ENCODE measurements at regions not wholly inside any gene's neighbourhood (a gene's known extent, or its start where the extent isn't known, plus 50 kb on each side); places are given as distances from the start of the nearest gene placed in this dataset.

DNA sequence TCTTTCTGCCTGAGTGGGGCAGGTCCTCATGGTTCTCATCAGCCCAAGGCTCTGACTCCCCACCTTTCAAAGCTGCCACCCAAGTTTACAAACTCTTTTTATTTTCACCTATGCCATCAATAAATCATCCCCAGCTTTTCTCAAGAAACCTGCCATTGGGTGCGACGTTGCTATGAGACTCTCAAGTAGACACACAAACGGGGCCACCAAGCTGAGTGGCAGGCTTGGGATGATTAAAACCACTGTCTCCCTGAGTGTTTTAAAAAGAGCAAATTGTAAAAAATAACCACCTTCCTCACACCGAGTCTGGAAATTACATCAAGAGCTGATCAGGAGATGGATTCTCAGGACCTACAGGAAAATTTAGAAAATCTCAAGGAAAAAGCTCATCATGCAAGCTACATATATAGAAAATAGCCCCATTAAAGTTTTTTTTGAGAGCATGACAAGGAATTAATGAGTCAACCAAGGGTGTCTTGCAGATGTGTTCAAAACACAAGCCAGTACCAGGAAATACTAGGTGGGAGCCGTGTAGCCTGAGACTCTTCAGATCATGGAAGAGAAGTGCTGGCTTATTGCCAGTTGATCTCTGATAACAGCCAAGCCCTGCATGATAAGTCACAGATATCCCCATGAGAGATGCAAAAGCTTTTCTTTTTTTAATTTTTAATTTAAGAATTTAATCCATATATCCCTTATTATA is 158.4 kb upstream of the BACE2 start:
- TF ChIP-seq, protein P1, sequence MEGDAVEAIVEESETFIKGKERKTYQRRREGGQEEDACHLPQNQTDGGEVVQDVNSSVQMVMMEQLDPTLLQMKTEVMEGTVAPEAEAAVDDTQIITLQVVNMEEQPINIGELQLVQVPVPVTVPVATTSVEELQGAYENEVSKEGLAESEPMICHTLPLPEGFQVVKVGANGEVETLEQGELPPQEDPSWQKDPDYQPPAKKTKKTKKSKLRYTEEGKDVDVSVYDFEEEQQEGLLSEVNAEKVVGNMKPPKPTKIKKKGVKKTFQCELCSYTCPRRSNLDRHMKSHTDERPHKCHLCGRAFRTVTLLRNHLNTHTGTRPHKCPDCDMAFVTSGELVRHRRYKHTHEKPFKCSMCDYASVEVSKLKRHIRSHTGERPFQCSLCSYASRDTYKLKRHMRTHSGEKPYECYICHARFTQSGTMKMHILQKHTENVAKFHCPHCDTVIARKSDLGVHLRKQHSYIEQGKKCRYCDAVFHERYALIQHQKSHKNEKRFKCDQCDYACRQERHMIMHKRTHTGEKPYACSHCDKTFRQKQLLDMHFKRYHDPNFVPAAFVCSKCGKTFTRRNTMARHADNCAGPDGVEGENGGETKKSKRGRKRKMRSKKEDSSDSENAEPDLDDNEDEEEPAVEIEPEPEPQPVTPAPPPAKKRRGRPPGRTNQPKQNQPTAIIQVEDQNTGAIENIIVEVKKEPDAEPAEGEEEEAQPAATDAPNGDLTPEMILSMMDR (IDR thresholded peaks at IDR 0.05) = no peak
- no peak for TF ChIP-seq RFX5 (IDR thresholded peaks at IDR 0.05; ENCODE audit: low read length)
- no peak for TF ChIP-seq TEAD4 (IDR thresholded peaks at IDR 0.05; ENCODE audit: borderline replicate concordance, insufficient read depth)
- TF ChIP-seq, protein P2, sequence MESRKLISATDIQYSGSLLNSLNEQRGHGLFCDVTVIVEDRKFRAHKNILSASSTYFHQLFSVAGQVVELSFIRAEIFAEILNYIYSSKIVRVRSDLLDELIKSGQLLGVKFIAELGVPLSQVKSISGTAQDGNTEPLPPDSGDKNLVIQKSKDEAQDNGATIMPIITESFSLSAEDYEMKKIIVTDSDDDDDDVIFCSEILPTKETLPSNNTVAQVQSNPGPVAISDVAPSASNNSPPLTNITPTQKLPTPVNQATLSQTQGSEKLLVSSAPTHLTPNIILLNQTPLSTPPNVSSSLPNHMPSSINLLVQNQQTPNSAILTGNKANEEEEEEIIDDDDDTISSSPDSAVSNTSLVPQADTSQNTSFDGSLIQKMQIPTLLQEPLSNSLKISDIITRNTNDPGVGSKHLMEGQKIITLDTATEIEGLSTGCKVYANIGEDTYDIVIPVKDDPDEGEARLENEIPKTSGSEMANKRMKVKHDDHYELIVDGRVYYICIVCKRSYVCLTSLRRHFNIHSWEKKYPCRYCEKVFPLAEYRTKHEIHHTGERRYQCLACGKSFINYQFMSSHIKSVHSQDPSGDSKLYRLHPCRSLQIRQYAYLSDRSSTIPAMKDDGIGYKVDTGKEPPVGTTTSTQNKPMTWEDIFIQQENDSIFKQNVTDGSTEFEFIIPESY (IDR thresholded peaks at IDR 0.05; ENCODE audit: borderline replicate concordance, low read depth) = no peak
- TF ChIP-seq, protein P3, sequence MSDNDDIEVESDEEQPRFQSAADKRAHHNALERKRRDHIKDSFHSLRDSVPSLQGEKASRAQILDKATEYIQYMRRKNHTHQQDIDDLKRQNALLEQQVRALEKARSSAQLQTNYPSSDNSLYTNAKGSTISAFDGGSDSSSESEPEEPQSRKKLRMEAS (IDR thresholded peaks at IDR 0.05; ENCODE audit: low read depth) = no peak
- TF ChIP-seq SMC3 (IDR thresholded peaks at IDR 0.05; ENCODE audit: low read depth, low read length) = no peak
- no peak for TF ChIP-seq YY1 (IDR thresholded peaks at IDR 0.05; ENCODE audit: low read depth)
- TF ChIP-seq, protein P4, sequence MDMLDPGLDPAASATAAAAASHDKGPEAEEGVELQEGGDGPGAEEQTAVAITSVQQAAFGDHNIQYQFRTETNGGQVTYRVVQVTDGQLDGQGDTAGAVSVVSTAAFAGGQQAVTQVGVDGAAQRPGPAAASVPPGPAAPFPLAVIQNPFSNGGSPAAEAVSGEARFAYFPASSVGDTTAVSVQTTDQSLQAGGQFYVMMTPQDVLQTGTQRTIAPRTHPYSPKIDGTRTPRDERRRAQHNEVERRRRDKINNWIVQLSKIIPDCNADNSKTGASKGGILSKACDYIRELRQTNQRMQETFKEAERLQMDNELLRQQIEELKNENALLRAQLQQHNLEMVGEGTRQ (IDR thresholded peaks at IDR 0.05; ENCODE audit: borderline replicate concordance, low read depth, low read length) = no peak
- no peak for TF ChIP-seq POLR2AphosphoS5 (IDR thresholded peaks at IDR 0.05; ENCODE audit: low read depth, low read length)
- TF ChIP-seq, protein P5, sequence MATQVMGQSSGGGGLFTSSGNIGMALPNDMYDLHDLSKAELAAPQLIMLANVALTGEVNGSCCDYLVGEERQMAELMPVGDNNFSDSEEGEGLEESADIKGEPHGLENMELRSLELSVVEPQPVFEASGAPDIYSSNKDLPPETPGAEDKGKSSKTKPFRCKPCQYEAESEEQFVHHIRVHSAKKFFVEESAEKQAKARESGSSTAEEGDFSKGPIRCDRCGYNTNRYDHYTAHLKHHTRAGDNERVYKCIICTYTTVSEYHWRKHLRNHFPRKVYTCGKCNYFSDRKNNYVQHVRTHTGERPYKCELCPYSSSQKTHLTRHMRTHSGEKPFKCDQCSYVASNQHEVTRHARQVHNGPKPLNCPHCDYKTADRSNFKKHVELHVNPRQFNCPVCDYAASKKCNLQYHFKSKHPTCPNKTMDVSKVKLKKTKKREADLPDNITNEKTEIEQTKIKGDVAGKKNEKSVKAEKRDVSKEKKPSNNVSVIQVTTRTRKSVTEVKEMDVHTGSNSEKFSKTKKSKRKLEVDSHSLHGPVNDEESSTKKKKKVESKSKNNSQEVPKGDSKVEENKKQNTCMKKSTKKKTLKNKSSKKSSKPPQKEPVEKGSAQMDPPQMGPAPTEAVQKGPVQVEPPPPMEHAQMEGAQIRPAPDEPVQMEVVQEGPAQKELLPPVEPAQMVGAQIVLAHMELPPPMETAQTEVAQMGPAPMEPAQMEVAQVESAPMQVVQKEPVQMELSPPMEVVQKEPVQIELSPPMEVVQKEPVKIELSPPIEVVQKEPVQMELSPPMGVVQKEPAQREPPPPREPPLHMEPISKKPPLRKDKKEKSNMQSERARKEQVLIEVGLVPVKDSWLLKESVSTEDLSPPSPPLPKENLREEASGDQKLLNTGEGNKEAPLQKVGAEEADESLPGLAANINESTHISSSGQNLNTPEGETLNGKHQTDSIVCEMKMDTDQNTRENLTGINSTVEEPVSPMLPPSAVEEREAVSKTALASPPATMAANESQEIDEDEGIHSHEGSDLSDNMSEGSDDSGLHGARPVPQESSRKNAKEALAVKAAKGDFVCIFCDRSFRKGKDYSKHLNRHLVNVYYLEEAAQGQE (IDR thresholded peaks at IDR 0.05; ENCODE audit: low read depth, low read length) = no peak

Measured in SK-N-SH (cell line).